ENCODE measurements at regions not wholly inside any gene's neighbourhood (a gene's known extent, or its start where the extent isn't known, plus 50 kb on each side); places are given as distances from the start of the nearest gene placed in this dataset.
"Not testable (repeated sequence)": the region's sequence is repeated elsewhere in the genome, so short reads cannot be mapped to it uniquely, and the experiment has no call there.

GRCh38 chr12:131295559-131295958 lies 341.9 kb downstream of the ADGRD1 start:
- ATAC-seq; intact Hi-C loops (cut with micrococcal nuclease); DNase-seq: not testable (repeated sequence)

DNA sequence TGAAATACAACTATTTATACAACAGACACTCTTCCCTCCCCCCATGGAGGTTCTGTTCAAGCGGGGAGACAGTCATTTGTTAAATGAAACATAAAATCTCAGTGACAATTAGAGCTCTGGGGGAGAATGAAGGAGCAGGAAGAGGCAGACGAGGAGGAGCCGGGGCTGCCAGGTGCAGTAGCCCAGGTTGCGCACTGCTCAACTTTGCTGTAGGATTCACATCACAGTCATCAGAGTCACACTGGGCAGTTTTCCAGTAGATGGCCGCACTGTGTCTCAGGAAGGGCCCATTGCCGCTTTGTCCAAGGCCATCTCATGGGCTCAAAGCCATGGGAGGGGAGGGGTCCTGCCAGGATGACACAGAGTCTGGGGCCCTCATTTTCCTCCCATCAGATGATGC lies 342.4 kb downstream of the ADGRD1 start:
- ATAC-seq; intact Hi-C loops (cut with micrococcal nuclease): not testable (repeated sequence)
- DNase-seq, result peak; percentile 9

DNA sequence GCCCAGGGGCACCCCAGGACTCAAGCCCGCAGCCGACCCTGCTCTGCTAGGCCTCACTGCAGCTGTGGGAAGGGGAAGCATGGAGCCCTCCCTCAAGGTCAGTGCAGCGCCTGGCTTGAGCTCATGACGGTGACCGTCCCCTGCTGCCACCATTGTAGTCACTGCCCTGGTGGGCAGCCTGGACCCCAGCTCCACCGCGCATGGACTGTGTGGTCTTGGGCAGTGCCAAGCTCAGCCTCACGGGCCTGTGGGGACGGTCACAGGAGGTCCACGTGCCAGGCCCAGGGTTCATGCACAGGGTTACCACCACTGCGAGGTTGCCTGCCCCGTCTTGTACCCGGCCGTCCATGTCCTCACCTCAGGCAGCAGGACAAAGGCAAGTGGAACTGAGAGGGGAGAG lies 342.9 kb downstream of the ADGRD1 start:
- peak; percentile 21 for DNase-seq
- intact Hi-C loops (cut with micrococcal nuclease), result not testable (repeated sequence)

GRCh38 chr12:131298526-131299369 lies 345.0 kb downstream of the ADGRD1 start:
- intact Hi-C loops (cut with micrococcal nuclease), result not testable (repeated sequence)
- DNase-seq (peak; percentile 4), ATAC-seq (peak; percentile 28)

More for the DNA sequence above, 342.9 kb downstream of the ADGRD1 start:
- ATAC-seq, result not testable (repeated sequence)

- intact Hi-C loops (cut with micrococcal nuclease), result not testable (repeated sequence)
- peak; percentile 57 for ATAC-seq
Observed at GRCh38 chr12:131299370-131299701, 345.6 kb downstream of the ADGRD1 start.

GRCh38 chr12:131303576-131303975 lies 349.9 kb downstream of the ADGRD1 start:
- DNase-seq; intact Hi-C loops (cut with micrococcal nuclease); ATAC-seq: not testable (repeated sequence)

More at GRCh38 chr12:131299370-131299701, 345.6 kb downstream of the ADGRD1 start:
- not testable (repeated sequence) for DNase-seq

DNA sequence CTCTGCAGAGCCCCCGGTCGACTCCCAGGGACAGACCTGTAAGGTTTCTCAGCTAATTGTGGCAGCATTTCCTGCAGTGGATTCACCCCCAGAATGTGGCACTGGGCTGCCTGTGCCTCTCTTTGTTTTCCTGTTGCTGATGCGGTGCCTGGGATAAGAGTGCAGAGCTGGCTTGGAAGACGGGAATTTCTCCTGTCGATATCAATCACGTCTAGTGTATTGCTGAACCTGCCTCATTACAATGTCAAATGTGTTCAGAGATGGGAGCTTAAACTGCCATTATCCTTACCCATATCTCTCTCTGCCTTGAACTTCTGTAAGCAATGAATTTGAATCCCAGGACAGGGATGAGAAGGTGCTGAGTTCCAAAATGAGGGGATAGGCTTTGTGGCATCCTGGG lies 350.9 kb downstream of the ADGRD1 start:
- DNase-seq; ATAC-seq; intact Hi-C loops (cut with micrococcal nuclease): not testable (repeated sequence)

- no peak for ATAC-seq
- no peak for DNase-seq
- intact Hi-C loops (cut with micrococcal nuclease), result no loop called here
Observed at GRCh38 chr12:131309700-131310099, 356.0 kb downstream of the ADGRD1 start.

- intact Hi-C loops (cut with micrococcal nuclease); ATAC-seq; DNase-seq: not testable (repeated sequence)
Observed at GRCh38 chr12:131310227-131310969, 356.7 kb downstream of the ADGRD1 start.

- intact Hi-C loops (cut with micrococcal nuclease); ATAC-seq; DNase-seq: not testable (repeated sequence)
Observed at GRCh38 chr12:131311279-131311722, 357.6 kb downstream of the ADGRD1 start.

DNA sequence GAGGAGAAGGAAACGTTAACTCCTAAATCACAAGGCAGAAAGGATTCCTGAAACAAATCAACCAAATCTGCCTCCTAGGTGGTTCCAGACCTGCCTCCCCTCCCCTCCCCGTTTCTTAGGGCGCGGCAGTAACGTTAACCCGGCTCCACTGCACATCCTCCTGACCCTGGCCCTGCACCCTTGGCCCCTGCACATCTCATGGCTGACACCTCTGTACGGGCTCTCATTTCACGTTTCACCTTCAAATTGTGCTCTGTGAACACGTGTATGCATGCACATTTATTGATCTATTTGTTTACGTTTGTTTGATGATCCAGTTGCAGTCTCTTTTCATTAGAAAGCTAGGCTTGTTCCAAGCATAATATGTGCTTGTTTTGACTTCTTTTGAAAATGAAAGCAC lies 358.1 kb downstream of the ADGRD1 start:
- DNase-seq (no peak), ATAC-seq (no peak)
- intact Hi-C loops (cut with micrococcal nuclease), result no loop called here

DNA sequence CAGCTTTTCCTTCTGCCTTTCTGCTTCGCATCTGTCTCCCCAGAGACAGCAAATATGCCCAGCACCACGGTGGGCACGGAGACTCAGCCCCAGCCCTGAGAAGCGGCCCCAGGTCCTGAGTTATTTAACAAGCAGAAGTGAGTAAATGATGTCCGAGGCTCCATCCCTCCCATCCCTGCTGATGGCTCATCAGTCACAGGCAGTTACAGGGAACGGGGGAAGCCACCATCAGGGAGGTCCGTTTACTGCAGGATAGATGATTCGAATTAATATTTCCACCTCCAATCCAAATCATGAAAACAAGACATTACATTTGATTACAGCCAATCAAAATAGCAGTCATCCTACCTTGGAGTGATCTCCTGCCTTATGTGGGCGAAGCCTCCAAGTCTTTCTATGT lies 358.7 kb downstream of the ADGRD1 start:
- DNase-seq; intact Hi-C loops (cut with micrococcal nuclease); ATAC-seq: not testable (repeated sequence)

GRCh38 chr12:131312793-131313545 lies 359.3 kb downstream of the ADGRD1 start:
- ATAC-seq, result no peak

DNA sequence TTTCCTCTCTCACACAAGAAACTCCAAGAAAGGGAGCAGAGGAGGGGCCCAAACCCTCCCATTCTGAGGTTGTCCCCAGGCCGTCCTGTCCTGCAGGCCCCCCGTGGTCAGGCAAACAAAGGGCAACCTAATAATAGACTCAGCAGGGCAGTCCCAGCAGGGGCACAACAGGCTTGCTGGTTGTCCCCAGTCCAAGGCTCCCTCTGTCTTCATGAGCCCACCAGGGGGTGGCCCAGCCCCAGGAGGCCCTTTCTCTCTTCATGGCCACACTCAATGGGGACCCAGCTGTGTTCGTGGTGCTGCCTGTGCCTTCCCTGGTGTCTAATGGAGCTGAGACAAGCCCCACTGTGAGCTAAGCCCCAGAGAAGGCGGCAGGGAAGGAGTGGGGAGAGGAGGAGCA lies 359.9 kb downstream of the ADGRD1 start:
- intact Hi-C loops (cut with micrococcal nuclease), result no loop called here
- DNase-seq (no peak), ATAC-seq (no peak)

More at GRCh38 chr12:131312793-131313545, 359.3 kb downstream of the ADGRD1 start:
- intact Hi-C loops (cut with micrococcal nuclease), result no loop called here
- no peak for DNase-seq

GRCh38 chr12:131314524-131315090 lies 360.9 kb downstream of the ADGRD1 start:
- ATAC-seq, result no peak
- DNase-seq, result no peak
- intact Hi-C loops (cut with micrococcal nuclease), result no loop called here

GRCh38 chr12:131315601-131316000 lies 361.9 kb downstream of the ADGRD1 start:
- DNase-seq (no peak), ATAC-seq (no peak)
- intact Hi-C loops (cut with micrococcal nuclease), result no loop called here

DNA sequence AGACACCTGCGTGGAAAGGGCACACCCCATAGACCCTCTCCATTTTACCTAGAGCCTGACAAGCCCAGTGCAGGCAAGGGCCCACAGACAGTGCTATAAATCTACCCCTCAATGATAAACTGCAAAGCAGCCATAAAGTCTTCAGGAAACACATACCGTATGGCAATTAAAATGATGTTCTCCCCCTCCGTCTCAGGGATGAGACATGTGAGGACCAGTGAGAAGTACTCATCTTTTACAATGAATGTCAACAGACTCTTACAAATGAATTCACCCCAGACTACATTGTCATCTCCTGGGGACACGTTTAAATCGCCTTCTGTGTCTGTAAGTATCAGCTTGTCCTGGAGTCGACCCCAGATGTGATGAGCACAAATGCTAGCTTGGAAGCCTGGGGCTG lies 362.7 kb downstream of the ADGRD1 start:
- DNase-seq (no peak), ATAC-seq (no peak)
- intact Hi-C loops (cut with micrococcal nuclease), result no loop called here

- DNase-seq (no peak), ATAC-seq (no peak)
- intact Hi-C loops (cut with micrococcal nuclease), result no loop called here
Observed at GRCh38 chr12:131318045-131318685, 364.5 kb downstream of the ADGRD1 start.

DNA sequence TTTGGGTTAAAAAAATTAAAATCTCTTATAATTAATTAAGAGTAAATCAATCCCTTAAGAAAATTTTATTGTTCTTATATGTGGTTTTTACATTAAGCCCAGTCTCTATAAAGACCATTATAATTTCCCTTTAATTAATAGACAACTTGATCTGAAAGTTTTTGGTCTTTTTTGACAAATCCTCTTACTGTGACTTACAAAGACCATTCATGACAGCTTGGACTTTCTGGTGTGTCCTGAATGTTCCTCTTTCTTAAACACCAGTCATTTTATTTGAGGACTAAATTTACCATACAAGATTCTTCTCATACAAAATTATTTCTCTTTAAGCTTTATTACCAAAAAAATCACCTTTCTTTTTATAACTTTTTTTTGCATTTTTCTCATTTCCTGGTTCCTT lies 368.3 kb downstream of the ADGRD1 start:
- intact Hi-C loops (cut with micrococcal nuclease), result no loop called here

More for the DNA sequence above, 368.3 kb downstream of the ADGRD1 start:
- ATAC-seq (no peak), DNase-seq (no peak)

Measured in left ventricle myocardium superior (tissue), 1 donor.